Activated naive CD4-positive, alpha-beta T cell treated with anti-CD3 and anti-CD28 coated beads for 36 hours (primary cell): ENCODE measurements at regions not wholly inside any gene's neighbourhood (a gene's known extent, or its start where the extent isn't known, plus 50 kb on each side); places are given as distances from the start of the nearest gene placed in this dataset.
"Not testable (repeated sequence)": the region's sequence is repeated elsewhere in the genome, so short reads cannot be mapped to it uniquely, and the experiment has no call there.

Experiments
- CTCF ChIA-PET: fragments of 350-600 bp; sonication (Branson Sonifier 250); formaldehyde crosslinking; loops from one replicate; lab custom pipeline; 2021; ENCODE audit warnings: antibody characterized with exemption; lab: Charles Lee
- DNase-seq: peaks from one replicate; pipeline ENCODE4 v3.0.0-alpha.2; 2020
- H3K27ac Mint-ChIP-seq: one replicate; pipeline ENCODE4 v1.8.0; 2021; ENCODE audit warnings: mild to moderate bottlenecking, mixed read lengths
- H3K27me3 Mint-ChIP-seq: one replicate; pipeline ENCODE4 v1.8.0; 2021; ENCODE audit warnings: low read depth, mixed read lengths
- H3K36me3 Mint-ChIP-seq: one replicate; pipeline ENCODE4 v1.8.0; 2021; ENCODE audit warnings: low read depth, mixed read lengths
- H3K4me1 Mint-ChIP-seq: one replicate; pipeline ENCODE4 v1.8.0; 2021; ENCODE audit warnings: low read depth, mixed read lengths
- H3K4me3 Mint-ChIP-seq: one replicate; pipeline ENCODE4 v1.8.0; 2021; ENCODE audit warnings: mild to moderate bottlenecking, moderate library complexity, mixed read lengths
- H3K9me3 Mint-ChIP-seq: one replicate; pipeline ENCODE4 v1.8.0; 2021; ENCODE audit warnings: mixed read lengths
- intact Hi-C: fragments of 100-400 bp; cut with micrococcal nuclease; formaldehyde crosslinking; loops from one replicate; pipeline ENCODE4 v1.15.1; 2023

DNA sequence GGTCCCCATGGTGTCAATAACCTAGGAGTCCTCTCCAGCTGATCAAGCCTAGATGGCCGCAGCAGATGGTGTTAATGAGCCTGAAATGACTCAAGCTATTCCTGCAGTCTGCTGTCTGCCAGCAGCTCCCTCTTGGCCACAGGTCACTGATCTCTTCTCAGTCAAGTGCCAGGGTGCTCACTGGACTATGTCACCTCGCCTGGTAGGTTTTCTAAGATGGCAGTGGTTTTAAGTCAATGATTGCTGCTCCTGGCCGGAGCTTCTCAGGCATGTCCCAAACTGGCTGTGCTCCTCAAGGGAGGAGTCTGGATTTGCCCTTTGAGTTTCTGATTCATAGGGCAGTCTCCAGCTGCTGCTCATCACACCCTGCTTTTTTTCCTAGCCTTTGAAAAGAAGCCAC, 58.6 kb upstream of the SHISA6 start:
- DNase-seq, result no peak
- Mint-ChIP-seq H3K27me3 (no peaks in the 10 kb centered on the region), H3K4me3 (no peak overlapping the region), H3K27ac (no peak overlapping the region), H3K9me3 (peaks cover 2% of the 10 kb centered on the region), H3K36me3 (no peaks in the 10 kb centered on the region), H3K4me1 (no peaks in the 10 kb centered on the region)
- CTCF ChIA-PET, result no interaction called here
- intact Hi-C loops, result no loop called here

DNA sequence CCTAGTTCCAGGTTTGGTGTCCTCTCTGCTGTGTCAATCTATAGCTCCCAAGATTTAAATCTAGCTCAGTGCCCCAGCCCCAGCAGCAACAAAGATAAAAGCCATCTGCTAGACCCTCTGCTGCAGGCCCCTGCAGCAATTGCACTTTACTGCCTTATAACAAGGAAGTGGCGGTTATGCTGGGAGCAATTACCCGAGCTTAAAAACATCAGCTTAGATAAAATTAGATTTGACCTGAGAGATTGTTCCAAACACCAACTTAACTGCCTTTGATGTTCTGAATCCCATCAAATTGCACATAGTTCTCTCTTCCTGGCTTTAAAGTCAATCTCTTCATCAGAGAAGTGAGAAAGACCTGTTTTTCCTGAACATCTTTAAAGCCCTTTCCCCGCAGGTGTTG, 62.4 kb upstream of the SHISA6 start:
- H3K4me1 Mint-ChIP-seq, result no peaks in the 10 kb centered on the region
- DNase-seq, result no peak
- no peak overlapping the region for H3K4me3 Mint-ChIP-seq
- intact Hi-C loops, result no loop called here
- H3K36me3 Mint-ChIP-seq, result no peaks in the 10 kb centered on the region
- peaks cover 2% of the 10 kb centered on the region for H3K9me3 Mint-ChIP-seq
- no peak overlapping the region for H3K27ac Mint-ChIP-seq
- CTCF ChIA-PET, result no interaction called here
- H3K27me3 Mint-ChIP-seq, result no peaks in the 10 kb centered on the region

DNA sequence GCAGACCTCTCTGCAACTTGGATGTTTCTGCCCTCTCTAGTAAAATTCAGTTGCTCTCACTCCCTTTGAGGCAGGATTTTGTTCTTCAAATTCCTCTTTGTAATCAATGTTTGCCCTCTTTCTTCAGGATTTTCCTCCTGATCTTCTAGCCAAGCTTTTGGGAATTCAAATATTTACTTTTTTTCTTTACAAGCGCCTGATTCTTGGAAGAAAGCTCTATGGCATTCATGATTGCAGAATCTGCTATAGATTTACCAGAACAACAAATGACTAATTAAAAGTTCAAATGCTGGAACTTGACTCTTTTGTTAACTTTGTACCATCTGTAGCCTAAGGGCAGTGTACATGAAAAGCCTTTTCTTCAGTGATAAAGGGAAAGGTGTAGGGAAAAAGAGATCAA, 63.7 kb upstream of the SHISA6 start:
- peaks cover 2% of the 10 kb centered on the region for H3K9me3 Mint-ChIP-seq
- intact Hi-C loops, result no loop called here
- H3K36me3 Mint-ChIP-seq, result no peaks in the 10 kb centered on the region
- no peaks in the 10 kb centered on the region for H3K27me3 Mint-ChIP-seq
- H3K27ac Mint-ChIP-seq, result no peak overlapping the region
- H3K4me3 Mint-ChIP-seq, result no peak overlapping the region
- no peaks in the 10 kb centered on the region for H3K4me1 Mint-ChIP-seq
- CTCF ChIA-PET, result no interaction called here
- no peak for DNase-seq

DNA sequence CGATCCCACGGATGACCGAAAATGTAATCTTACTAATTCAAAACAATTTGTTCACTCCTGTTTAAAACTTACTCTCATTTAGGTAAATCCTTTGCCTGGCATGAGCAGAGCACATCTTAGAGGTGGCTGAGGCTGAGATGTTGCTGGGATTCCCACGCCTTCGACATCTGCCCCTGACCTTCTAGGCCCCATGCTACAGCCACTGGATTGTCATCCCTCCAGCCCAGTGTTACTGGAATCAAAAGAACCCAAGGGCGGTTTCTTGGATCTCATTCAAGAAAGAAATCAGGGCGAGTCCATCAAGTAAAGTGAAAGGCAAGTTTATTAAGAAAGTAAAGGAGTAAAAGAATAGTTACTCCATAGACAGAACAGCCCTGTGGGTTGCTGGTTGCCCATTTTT, 64.5 kb upstream of the SHISA6 start:
- DNase-seq, result no peak
- Mint-ChIP-seq H3K27ac (no peak overlapping the region), H3K4me1 (no peaks in the 10 kb centered on the region), H3K36me3 (no peaks in the 10 kb centered on the region), H3K9me3 (peaks cover 2% of the 10 kb centered on the region), H3K27me3 (no peaks in the 10 kb centered on the region), H3K4me3 (no peak overlapping the region)
- CTCF ChIA-PET, result no interaction called here
- intact Hi-C loops, result no loop called here

DNA sequence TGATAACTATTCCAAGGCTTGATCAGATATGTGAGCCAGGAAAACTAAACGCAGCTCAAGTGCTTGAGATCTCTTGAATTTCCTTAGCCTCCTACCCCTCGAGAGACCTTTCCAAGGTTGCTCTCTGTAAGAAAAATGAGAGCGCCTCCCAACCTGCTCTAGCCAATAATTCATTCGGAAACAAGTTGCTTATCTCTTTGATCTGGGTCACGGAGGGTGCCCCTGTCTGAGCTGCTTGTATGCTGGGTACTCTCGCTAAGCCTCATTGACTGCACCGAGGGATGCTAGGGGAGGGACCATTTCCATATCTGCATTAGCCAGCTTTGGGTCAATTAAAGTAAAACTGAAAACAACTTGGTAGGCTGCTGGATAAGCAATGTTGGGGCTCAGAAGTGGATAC, 70.1 kb upstream of the SHISA6 start:
- Mint-ChIP-seq H3K27ac (no peak overlapping the region), H3K27me3 (no peaks in the 10 kb centered on the region), H3K4me1 (no peaks in the 10 kb centered on the region), H3K36me3 (no peaks in the 10 kb centered on the region), H3K4me3 (no peak overlapping the region), H3K9me3 (peaks cover 9% of the 10 kb centered on the region)
- no peak for DNase-seq
- intact Hi-C loops, result no loop called here
- CTCF ChIA-PET, result no interaction called here

DNA sequence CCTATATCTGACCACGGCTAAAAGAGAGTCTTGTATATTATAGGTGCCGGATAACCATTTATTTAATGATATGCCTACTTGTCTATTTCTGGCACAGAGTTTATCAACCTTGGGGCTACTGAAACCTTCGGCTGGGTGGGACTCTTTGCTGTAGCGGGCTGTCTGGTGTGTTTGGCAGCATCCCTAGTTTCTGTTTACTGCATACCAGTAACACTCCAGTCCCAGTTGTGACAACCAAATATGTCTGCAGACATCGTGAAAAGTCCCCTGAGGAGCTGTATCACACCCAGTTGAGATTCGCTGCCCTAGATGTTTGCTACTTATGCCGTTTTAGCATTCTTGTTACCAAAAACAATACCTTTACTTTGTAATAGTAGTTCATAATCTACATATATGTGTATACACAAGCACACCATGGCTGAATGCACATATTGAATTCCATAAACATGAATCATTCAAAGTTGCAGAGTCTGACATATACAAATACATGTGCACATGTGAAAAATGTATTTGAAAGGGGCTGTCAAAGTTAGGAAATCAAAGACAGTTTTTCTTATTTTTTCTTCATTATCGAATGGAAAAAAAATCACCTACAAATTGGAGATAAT, 89.1 kb upstream of the SHISA6 start:
- no peak for DNase-seq
- no peak overlapping the region for H3K4me3 Mint-ChIP-seq
- intact Hi-C loops, result no loop called here
- H3K27me3 Mint-ChIP-seq, result peaks cover 6% of the 10 kb centered on the region
- H3K27ac Mint-ChIP-seq, result no peak overlapping the region
- H3K36me3 Mint-ChIP-seq, result no peaks in the 10 kb centered on the region
- no peaks in the 10 kb centered on the region for H3K4me1 Mint-ChIP-seq
- peaks cover 3% of the 10 kb centered on the region for H3K9me3 Mint-ChIP-seq
- CTCF ChIA-PET, result no interaction called here

DNA sequence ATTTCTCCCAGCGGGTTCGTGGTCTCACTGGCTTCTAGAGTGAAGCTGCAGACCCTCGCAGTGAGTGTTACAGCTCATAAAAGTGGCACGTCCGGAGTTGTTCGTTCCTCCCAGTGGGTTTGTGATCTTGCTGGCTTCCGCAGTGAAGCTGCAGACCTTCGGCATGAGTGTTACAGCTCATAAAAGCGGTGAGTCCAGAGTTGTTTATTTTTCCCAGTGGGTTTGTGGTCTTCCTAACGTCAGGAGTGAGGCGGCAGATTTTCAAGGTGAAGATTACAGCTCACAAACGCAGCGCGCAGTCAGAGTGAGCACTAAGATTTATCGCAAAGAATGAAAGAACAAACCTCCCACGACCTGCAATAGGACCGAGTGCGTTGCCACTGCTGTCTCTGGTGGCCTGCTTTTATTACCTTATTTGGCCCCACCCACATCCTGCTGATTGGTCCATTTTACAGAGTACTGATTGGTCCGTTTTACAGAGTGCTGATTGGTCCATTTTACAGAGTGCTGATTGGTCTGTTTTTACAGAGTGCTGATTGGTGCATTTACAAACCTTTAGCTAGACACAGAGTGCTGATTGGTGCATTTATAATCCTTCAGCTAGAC, 90.0 kb upstream of the SHISA6 start:
- H3K4me3 Mint-ChIP-seq, intact Hi-C loops, DNase-seq, H3K4me1 Mint-ChIP-seq, H3K36me3 Mint-ChIP-seq, H3K9me3 Mint-ChIP-seq, CTCF ChIA-PET, H3K27ac Mint-ChIP-seq: not testable (repeated sequence)
- peaks cover 13% of the 10 kb centered on the region for H3K27me3 Mint-ChIP-seq

DNA sequence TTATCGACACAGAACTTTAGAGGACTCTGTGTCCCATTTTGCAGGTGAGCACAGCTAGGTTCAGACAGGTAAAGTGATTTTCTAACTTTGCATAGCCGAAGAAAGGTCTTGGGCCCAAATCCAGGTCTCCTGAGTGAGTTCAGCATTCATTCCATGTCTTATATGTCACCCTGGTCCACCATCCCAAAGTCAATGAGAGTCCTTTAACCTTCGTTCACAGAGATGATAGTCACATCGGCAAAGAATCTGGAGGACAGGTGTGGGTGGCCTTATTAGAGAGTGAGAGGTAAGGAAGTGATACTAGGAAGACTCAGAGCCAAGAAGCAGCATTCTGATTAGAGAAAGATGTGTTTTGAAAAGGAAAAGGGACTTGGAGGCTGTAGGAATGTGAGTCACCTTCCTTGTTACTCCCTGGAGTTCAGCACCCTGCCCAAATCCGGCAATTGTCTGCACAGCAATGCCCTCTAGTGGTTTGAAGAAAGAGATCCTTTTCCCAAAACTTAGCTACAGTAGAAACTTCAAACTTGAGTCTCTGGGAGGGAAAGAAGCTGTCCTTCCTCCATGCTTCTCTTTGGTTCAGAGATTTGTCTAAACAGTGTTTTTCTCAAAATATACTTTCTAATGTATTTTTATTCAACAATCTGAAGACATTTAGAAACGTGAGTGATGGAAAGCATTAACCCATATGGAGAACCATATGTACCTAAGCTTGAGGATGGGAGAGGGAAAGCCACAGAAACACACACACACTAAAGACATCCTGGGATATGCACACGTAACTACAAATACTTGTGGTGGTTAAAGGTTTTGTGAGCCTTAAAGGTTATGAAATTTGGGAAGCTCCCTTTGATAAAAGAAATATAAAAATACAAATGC, 96.4 kb upstream of the SHISA6 start:
- H3K9me3 Mint-ChIP-seq, result peaks cover 7% of the 10 kb centered on the region
- no peak overlapping the region for H3K27ac Mint-ChIP-seq
- H3K36me3 Mint-ChIP-seq, result no peaks in the 10 kb centered on the region
- CTCF ChIA-PET, result interaction anchor here (0.6 to 1.6 kb wide), 7 partner anchors 24 to 532 kb away, joined by 3 to 21 read pairs (median 3); no protein-coding TSS in a partner anchor
- no peaks in the 10 kb centered on the region for H3K4me1 Mint-ChIP-seq
- DNase-seq, result peak; percentile 13
- peaks cover 15% of the 10 kb centered on the region for H3K27me3 Mint-ChIP-seq
- no peak overlapping the region for H3K4me3 Mint-ChIP-seq
- intact Hi-C loops, result loop anchor here (1.0 kb wide), 1 partner anchor 268 kb away; no protein-coding TSS in a partner anchor

DNA sequence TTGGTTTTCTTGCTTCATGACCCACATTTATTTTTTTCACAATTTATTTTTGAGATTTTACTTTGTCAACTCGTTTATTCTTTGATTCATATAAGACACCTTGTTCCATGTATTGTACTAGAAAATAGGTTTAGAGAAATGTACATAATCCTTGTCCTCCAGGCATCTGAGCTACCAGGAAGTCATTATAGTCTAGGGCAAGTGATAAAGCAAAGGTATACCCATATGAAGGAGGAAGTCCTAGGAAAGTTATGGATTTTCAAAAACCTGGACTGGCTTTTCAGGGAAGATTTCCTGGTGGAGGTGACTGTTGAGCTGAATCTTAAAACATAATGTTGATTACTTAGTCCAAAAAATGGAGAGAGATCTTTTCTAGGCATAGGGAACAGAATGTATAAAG, 98.8 kb upstream of the SHISA6 start:
- CTCF ChIA-PET, result interaction anchor here (1.2 kb wide), 1 partner anchor 266 kb away, joined by 4 read pairs; no protein-coding TSS in a partner anchor
- Mint-ChIP-seq H3K4me3 (no peak overlapping the region), H3K36me3 (no peaks in the 10 kb centered on the region), H3K27me3 (peaks cover 12% of the 10 kb centered on the region), H3K9me3 (peaks cover 7% of the 10 kb centered on the region), H3K27ac (no peak overlapping the region), H3K4me1 (no peaks in the 10 kb centered on the region)
- no peak for DNase-seq
- intact Hi-C loops, result no loop called here

DNA sequence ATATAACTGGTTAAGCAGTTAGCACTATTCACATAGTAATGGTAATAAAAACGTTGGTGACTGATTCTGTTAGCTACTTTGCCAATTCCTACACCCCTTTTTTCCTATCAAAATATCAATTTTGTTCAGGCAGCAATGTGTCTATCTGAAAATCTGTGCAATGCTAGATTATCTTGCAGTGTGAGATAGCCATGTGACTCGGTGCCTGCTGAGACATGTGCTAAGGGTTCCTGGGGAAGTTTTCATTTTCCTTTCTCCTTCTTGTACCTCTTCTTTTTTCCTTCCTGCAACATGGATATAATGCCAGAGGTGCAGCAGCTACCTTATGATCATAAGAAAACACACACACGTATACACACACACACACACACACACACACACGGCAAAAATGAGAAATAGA, 100.5 kb upstream of the SHISA6 start:
- Mint-ChIP-seq H3K9me3 (peaks cover 6% of the 10 kb centered on the region), H3K27me3 (peaks cover 3% of the 10 kb centered on the region), H3K36me3 (no peaks in the 10 kb centered on the region), H3K27ac (no peak overlapping the region), H3K4me3 (no peak overlapping the region), H3K4me1 (no peaks in the 10 kb centered on the region)
- no peak for DNase-seq
- CTCF ChIA-PET, result no interaction called here
- intact Hi-C loops, result no loop called here

DNA sequence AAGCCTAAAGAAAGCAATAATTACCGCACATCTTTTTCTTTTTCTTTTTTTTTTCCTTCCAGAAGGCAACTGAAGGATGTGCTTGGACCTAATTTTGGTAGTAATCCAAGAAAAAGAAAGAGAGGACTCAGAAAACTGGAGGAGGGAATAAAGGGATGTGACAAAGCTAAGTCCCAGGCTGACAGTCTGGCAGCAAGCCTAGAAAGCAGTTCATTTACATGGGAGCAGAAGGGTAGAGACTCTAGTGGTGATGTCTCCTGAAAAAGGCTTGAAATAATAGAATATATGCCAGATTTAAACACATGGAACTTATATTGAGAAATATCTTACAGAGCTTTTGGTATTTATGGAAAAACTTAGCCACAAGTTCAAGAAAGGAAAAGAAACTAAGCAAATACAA, 101.0 kb upstream of the SHISA6 start:
- CTCF ChIA-PET, result no interaction called here
- Mint-ChIP-seq H3K4me3 (no peak overlapping the region), H3K27me3 (peaks cover 3% of the 10 kb centered on the region), H3K9me3 (peaks cover 6% of the 10 kb centered on the region), H3K4me1 (no peaks in the 10 kb centered on the region), H3K36me3 (no peaks in the 10 kb centered on the region), H3K27ac (no peak overlapping the region)
- intact Hi-C loops, result no loop called here
- DNase-seq, result no peak

DNA sequence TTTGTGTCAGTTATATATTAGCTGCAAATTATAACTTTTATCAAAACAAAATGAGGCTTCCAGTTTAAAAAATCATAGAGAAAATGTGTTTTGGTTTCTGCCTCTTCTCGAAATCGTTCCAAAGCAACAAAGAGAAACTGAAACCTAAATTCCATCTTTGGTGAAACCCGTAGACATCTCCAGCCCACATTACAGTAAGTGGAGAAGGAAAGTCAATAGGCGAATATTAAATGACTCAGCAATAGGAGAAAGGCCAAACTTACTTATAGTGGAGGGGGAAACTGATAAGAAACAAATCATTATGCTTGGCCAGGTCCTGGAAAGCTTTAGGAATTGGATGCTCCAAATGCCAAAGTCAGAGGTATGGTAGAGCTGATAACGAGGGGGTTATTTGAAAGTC, 103.0 kb upstream of the SHISA6 start:
- peaks cover 3% of the 10 kb centered on the region for H3K27me3 Mint-ChIP-seq
- H3K4me3 Mint-ChIP-seq, result no peak overlapping the region
- CTCF ChIA-PET, result no interaction called here
- intact Hi-C loops, result no loop called here
- H3K9me3 Mint-ChIP-seq, result peaks cover 1% of the 10 kb centered on the region
- H3K36me3 Mint-ChIP-seq, result no peaks in the 10 kb centered on the region
- no peak overlapping the region for H3K27ac Mint-ChIP-seq
- DNase-seq, result no peak
- H3K4me1 Mint-ChIP-seq, result no peaks in the 10 kb centered on the region

DNA sequence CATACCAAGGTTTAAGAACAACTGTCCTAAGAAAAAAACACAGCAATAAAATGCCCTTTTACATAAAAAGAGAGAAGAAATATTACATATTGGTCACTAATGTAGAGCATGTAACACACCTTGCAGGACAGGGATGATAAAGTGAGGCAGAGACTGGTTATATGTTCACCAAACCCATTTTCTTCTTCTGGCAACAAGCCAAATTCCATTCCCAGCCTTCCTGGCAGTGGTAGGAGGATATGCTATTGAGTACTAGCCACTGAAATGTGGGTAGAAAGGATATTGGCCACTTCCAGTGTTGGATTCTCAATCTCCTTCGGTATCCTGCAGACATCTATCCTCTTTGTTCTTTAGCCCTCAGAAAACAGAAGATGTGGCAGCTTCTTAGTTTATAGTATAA, 105.2 kb upstream of the SHISA6 start:
- Mint-ChIP-seq H3K36me3 (no peaks in the 10 kb centered on the region), H3K9me3 (no peaks in the 10 kb centered on the region), H3K27ac (no peak overlapping the region), H3K4me1 (no peaks in the 10 kb centered on the region), H3K4me3 (no peak overlapping the region), H3K27me3 (peaks cover 3% of the 10 kb centered on the region)
- no peak for DNase-seq
- intact Hi-C loops, result no loop called here
- CTCF ChIA-PET, result no interaction called here
